Smooth muscle cell (in vitro differentiated cells): ENCODE measurements at regions not wholly inside any gene's neighbourhood (a gene's known extent, or its start where the extent isn't known, plus 50 kb on each side); places are given as distances from the start of the nearest gene placed in this dataset.

Source experiments
- DNase-seq: peaks from one replicate; lab custom pipeline; 2025; ENCODE audit not compliant: unreplicated experiment; lab: John Stamatoyannopoulos, UW
- H2AFZ ChIP-seq: fragments of 200-600 bp; sonication (generic); 2 replicates; pipeline ENCODE4 v1.6.0; 2016; ENCODE audit warnings: antibody characterized with exemption, low read depth, mild to moderate bottlenecking
- H3F3A ChIP-seq: fragments of 200-600 bp; sonication (generic); 2 replicates; pipeline ENCODE4 v1.6.0; 2017; ENCODE audit warnings: antibody characterized with exemption, low read depth
- H3K27ac ChIP-seq: fragments of 200-600 bp; sonication (generic); 2 replicates; pipeline ENCODE4 v1.5.1; 2016; ENCODE audit warnings: low read depth, mild to moderate bottlenecking
- H3K27me3 ChIP-seq: fragments of 200-600 bp; sonication (generic); 2 replicates; pipeline ENCODE4 v1.6.1; 2016; ENCODE audit warnings: low read depth, mild to moderate bottlenecking
- H3K36me3 ChIP-seq: fragments of 200-600 bp; sonication (generic); 2 replicates; pipeline ENCODE4 v1.5.1; 2016; ENCODE audit warnings: low read depth
- H3K4me1 ChIP-seq: fragments of 200-600 bp; sonication (generic); 2 replicates; pipeline ENCODE4 v1.5.1; 2016; ENCODE audit warnings: low read depth
- H3K4me2 ChIP-seq: fragments of 200-600 bp; sonication (generic); 2 replicates; pipeline ENCODE4 v1.6.0; 2016; ENCODE audit warnings: mild to moderate bottlenecking
- H3K4me3 ChIP-seq: fragments of 200-600 bp; sonication (generic); 2 replicates; pipeline ENCODE4 v1.5.1; 2016; ENCODE audit warnings: mild to moderate bottlenecking
- H3K79me2 ChIP-seq: fragments of 200-600 bp; sonication (generic); 2 replicates; pipeline ENCODE4 v1.6.0; 2016; ENCODE audit warnings: low read depth, mild to moderate bottlenecking
- H3K9ac ChIP-seq: fragments of 200-600 bp; sonication (generic); 2 replicates; pipeline ENCODE4 v1.6.0; 2016; ENCODE audit warnings: low read depth
- H3K9me3 ChIP-seq: fragments of 200-600 bp; sonication (generic); replicated peaks from 2 replicates; pipeline ENCODE4 v1.5.1; 2016; ENCODE audit warnings: low read depth
- H4K20me1 ChIP-seq: fragments of 200-600 bp; sonication (generic); 2 replicates; pipeline ENCODE4 v1.6.0; 2016; ENCODE audit warnings: low read depth
- CTCF ChIP-seq: fragments of 200-600 bp; sonication (generic); IDR thresholded peaks from 2 replicates; pipeline ENCODE4 v1.5.1; 2017; ENCODE audit warnings: borderline replicate concordance, mild to moderate bottlenecking, antibody characterized with exemption; ENCODE audit not compliant: insufficient read depth, poor library complexity, severe bottlenecking
- WGBS: methylation state at CpG from one replicate; pipeline ENCODE4 v1.1.7; 2016; ENCODE audit warnings: low lambda C conversion rate; 5-methylcytosine and 5-hydroxymethylcytosine counted together

- Histone ChIP-seq H3K79me2 (no peaks in the 10 kb centered on the region), H3K4me1 (peaks cover 26% of the 10 kb centered on the region), H3K9me3 (no peaks in the 10 kb centered on the region), H3K36me3 (no peaks in the 10 kb centered on the region), H3K27ac (peak overlapping the region; percentile 99), H4K20me1 (no peaks in the 10 kb centered on the region), H2AFZ (no peak overlapping the region), H3F3A (peaks cover 19% of the 10 kb centered on the region), H3K4me3 (no peak overlapping the region), H3K27me3 (no peaks in the 10 kb centered on the region), H3K9ac (peak overlapping the region; percentile 95), H3K4me2 (peak overlapping the region; percentile 79)
- no peak for TF ChIP-seq CTCF
- peak; percentile 7 for DNase-seq
- WGBS: 44% methylated on average over 9 of the region's 9 CpGs
Measured at GRCh38 chr6:11918739-11919605, 93.1 kb upstream of the HIVEP1 start.

- H3K27me3 ChIP-seq: no peaks in the 10 kb centered on the region
- no peaks in the 10 kb centered on the region for H3K36me3 ChIP-seq
- 48% methylated on average over 9 of the region's 9 CpGs for WGBS
- peak overlapping the region; percentile 79 for H3K4me2 ChIP-seq
- H3F3A ChIP-seq: peaks cover 19% of the 10 kb centered on the region
- H3K9ac ChIP-seq: peak overlapping the region; percentile 95
- no peak for DNase-seq
- no peaks in the 10 kb centered on the region for H3K79me2 ChIP-seq
- H4K20me1 ChIP-seq: no peaks in the 10 kb centered on the region
- H3K4me1 ChIP-seq: peaks cover 26% of the 10 kb centered on the region
- H3K9me3 ChIP-seq: no peaks in the 10 kb centered on the region
- H3K27ac ChIP-seq: peak overlapping the region; percentile 99
- no peak overlapping the region for H2AFZ ChIP-seq
- TF ChIP-seq CTCF: no peak
- H3K4me3 ChIP-seq: no peak overlapping the region
Measured at GRCh38 chr6:11917951-11918738, 94.0 kb upstream of the HIVEP1 start.

- Histone ChIP-seq H3K27ac (no peak overlapping the region), H2AFZ (no peak overlapping the region), H3F3A (peaks cover 3% of the 10 kb centered on the region), H3K4me3 (no peak overlapping the region), H3K79me2 (no peaks in the 10 kb centered on the region), H3K9ac (no peak overlapping the region), H3K9me3 (no peaks in the 10 kb centered on the region), H4K20me1 (no peaks in the 10 kb centered on the region), H3K4me2 (no peak overlapping the region), H3K36me3 (no peaks in the 10 kb centered on the region), H3K4me1 (no peaks in the 10 kb centered on the region), H3K27me3 (no peaks in the 10 kb centered on the region)
- DNase-seq: no peak
- WGBS: 98% methylated on average over 6 of the region's 6 CpGs
- no peak for TF ChIP-seq CTCF
Measured at GRCh38 chr6:11912420-11912819, 99.7 kb upstream of the HIVEP1 start.
